HepG2 (cell line): ENCODE measurements at regions not wholly inside any gene's neighbourhood (a gene's known extent, or its start where the extent isn't known, plus 50 kb on each side); places are given as distances from the start of the nearest gene placed in this dataset.

ENCODE experiments used
- FOXO4 ChIP-seq: sonication (generic); formaldehyde crosslinking; conservative IDR thresholded peaks from 2 replicates; pipeline ENCODE4 v1.8.1; 2023; ENCODE audit warnings: missing genetic modification reagents
- NR1H2 ChIP-seq: sonication (generic); formaldehyde crosslinking; IDR thresholded peaks from 2 replicates; pipeline ENCODE4 v1.8.1; 2022; ENCODE audit warnings: low read depth, missing genetic modification reagents, borderline replicate concordance
- ZNF142 ChIP-seq: sonication (generic); formaldehyde crosslinking; IDR thresholded peaks from 2 replicates; pipeline ENCODE4 v1.4.0; 2020; ENCODE audit warnings: missing genetic modification reagents
- ZNF446 ChIP-seq: sonication (generic); formaldehyde crosslinking; IDR thresholded peaks from 2 replicates; pipeline ENCODE4 v1.5.0; 2020; ENCODE audit warnings: mild to moderate bottlenecking, missing genetic modification reagents

- TF ChIP-seq ZNF142 (CRISPR knock-in tag) (no peak), FOXO4 (CRISPR knock-in tag) (no peak), NR1H2 (CRISPR knock-in tag) (no peak), ZNF446 (CRISPR knock-in tag) (no peak)
- TF ChIP-seq, all 625 proteins: peak for 0
Measured at GRCh38 chr9:78923966-78924659, 627.2 kb downstream of the PSAT1 start (continued).
